ENCODE measurements at regions not wholly inside any gene's neighbourhood (a gene's known extent, or its start where the extent isn't known, plus 50 kb on each side); places are given as distances from the start of the nearest gene placed in this dataset.

DNA sequence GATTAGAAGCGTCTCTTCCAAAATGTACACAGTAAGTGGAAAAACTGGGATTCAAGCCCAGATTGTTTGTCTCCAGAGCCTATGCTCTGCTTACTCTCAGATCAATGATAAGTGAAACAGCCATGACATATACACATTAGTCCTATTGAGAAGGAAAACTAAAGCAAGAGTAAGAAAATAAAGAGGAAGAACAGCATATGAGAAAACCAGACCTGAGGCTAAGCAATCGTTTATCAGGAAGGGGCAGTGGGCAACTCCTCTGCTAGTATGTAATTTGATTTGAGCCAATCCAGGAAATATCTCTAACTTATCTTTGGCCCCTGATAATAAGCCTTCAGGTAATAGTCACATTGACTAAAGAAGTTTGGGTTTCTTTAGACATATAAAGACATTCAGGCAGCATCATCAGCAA is 789.9 kb upstream of the C9orf72 start:
- H3K4me3 Mint-ChIP-seq = no peak overlapping the region
- H3K27me3 Mint-ChIP-seq (ENCODE audit: insufficient read depth) = no peaks in the 10 kb centered on the region
- DNase-seq (ENCODE audit: low spot score) = no peak
- H3K4me1 Mint-ChIP-seq (ENCODE audit: low read depth) = no peaks in the 10 kb centered on the region
- H3K36me3 Mint-ChIP-seq (ENCODE audit: low read depth) = no peaks in the 10 kb centered on the region
- no peaks in the 10 kb centered on the region for H3K9me3 Mint-ChIP-seq
- intact Hi-C loops (cut with micrococcal nuclease) = no loop called here
- no peak overlapping the region for H3K27ac Mint-ChIP-seq

- Mint-ChIP-seq H3K9me3 (no peaks in the 10 kb centered on the region), H3K36me3 (ENCODE audit: low read depth) (no peaks in the 10 kb centered on the region), H3K27ac (no peak overlapping the region), H3K4me1 (ENCODE audit: low read depth) (no peaks in the 10 kb centered on the region), H3K27me3 (ENCODE audit: insufficient read depth) (no peaks in the 10 kb centered on the region), H3K4me3 (no peak overlapping the region)
- no peak for DNase-seq (ENCODE audit: low spot score)
- intact Hi-C loops (cut with micrococcal nuclease) = no loop called here
Observed at GRCh38 chr9:28365020-28365640, 791.8 kb upstream of the C9orf72 start.

GRCh38 chr9:28365728-28366127 is 792.4 kb upstream of the C9orf72 start:
- no peaks in the 10 kb centered on the region for H3K4me1 Mint-ChIP-seq (ENCODE audit: low read depth)
- no peaks in the 10 kb centered on the region for H3K9me3 Mint-ChIP-seq
- no peak for DNase-seq (ENCODE audit: low spot score)
- H3K27ac Mint-ChIP-seq = no peak overlapping the region
- intact Hi-C loops (cut with micrococcal nuclease) = no loop called here
- H3K36me3 Mint-ChIP-seq (ENCODE audit: low read depth) = no peaks in the 10 kb centered on the region
- H3K4me3 Mint-ChIP-seq = no peak overlapping the region
- no peaks in the 10 kb centered on the region for H3K27me3 Mint-ChIP-seq (ENCODE audit: insufficient read depth)

GRCh38 chr9:28378231-28378630 is 805.0 kb upstream of the C9orf72 start:
- Mint-ChIP-seq H3K4me1 (ENCODE audit: low read depth) (no peaks in the 10 kb centered on the region), H3K27ac (no peak overlapping the region), H3K4me3 (no peak overlapping the region), H3K9me3 (no peaks in the 10 kb centered on the region), H3K27me3 (ENCODE audit: insufficient read depth) (no peaks in the 10 kb centered on the region), H3K36me3 (ENCODE audit: low read depth) (no peaks in the 10 kb centered on the region)
- DNase-seq (ENCODE audit: low spot score) = no peak
- intact Hi-C loops (cut with micrococcal nuclease) = no loop called here

DNA sequence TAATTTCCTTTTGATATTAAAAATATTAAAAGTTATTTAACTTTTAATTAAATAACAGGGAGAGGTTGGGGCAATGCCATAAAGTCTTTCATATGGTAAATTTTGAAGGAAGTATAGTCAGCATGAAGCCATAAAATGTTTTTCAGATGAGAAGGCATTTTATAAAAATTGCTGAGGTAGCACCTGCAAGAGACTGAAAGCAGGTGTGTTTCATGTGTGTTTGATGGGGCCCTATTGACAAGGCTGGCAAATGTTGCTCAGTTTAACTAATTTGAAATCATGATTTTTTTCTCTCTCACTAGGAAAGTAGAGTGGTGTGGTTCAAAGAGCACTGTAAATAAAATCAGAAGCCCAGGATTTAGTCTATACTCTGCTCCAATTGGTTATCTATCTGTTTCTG is 805.8 kb upstream of the C9orf72 start:
- Mint-ChIP-seq H3K36me3 (ENCODE audit: low read depth) (no peaks in the 10 kb centered on the region), H3K4me3 (no peak overlapping the region), H3K27ac (no peak overlapping the region), H3K9me3 (no peaks in the 10 kb centered on the region), H3K4me1 (ENCODE audit: low read depth) (no peaks in the 10 kb centered on the region), H3K27me3 (ENCODE audit: insufficient read depth) (no peaks in the 10 kb centered on the region)
- intact Hi-C loops (cut with micrococcal nuclease) = no loop called here
- DNase-seq (ENCODE audit: low spot score) = no peak

DNA sequence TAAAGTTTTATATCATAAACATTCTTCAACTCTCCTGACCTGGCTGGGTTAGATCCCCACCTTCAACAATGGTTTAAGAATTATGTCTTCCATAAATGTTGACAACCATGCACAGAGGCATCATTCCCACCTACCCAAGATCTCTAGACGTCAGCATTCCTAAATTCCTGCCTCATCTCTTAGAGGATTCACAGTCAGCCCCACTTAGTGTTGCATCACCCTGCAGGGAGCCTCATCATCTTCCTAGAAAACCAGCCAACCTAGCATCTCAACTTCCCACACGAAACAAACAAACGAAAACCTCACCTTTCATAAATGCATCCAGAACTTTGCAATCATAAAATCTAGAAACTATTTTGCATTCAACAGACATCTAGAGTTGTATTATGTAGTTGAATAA is 816.1 kb upstream of the C9orf72 start:
- Mint-ChIP-seq H3K27ac (no peak overlapping the region), H3K9me3 (peaks cover 5% of the 10 kb centered on the region), H3K4me1 (ENCODE audit: low read depth) (no peaks in the 10 kb centered on the region), H3K27me3 (ENCODE audit: insufficient read depth) (no peaks in the 10 kb centered on the region), H3K4me3 (no peak overlapping the region), H3K36me3 (ENCODE audit: low read depth) (no peaks in the 10 kb centered on the region)
- intact Hi-C loops (cut with micrococcal nuclease) = no loop called here
- DNase-seq (ENCODE audit: low spot score) = no peak

- intact Hi-C loops (cut with micrococcal nuclease) = no loop called here
- no peak for DNase-seq (ENCODE audit: low spot score)
- Mint-ChIP-seq H3K4me3 (no peak overlapping the region), H3K9me3 (no peaks in the 10 kb centered on the region), H3K27me3 (ENCODE audit: insufficient read depth) (no peaks in the 10 kb centered on the region), H3K27ac (no peak overlapping the region), H3K4me1 (ENCODE audit: low read depth) (no peaks in the 10 kb centered on the region), H3K36me3 (ENCODE audit: low read depth) (no peaks in the 10 kb centered on the region)
Observed at GRCh38 chr9:28394774-28395173, 821.5 kb upstream of the C9orf72 start.

- Mint-ChIP-seq H3K27ac (no peak overlapping the region), H3K27me3 (ENCODE audit: insufficient read depth) (no peaks in the 10 kb centered on the region), H3K4me1 (ENCODE audit: low read depth) (no peaks in the 10 kb centered on the region), H3K4me3 (no peak overlapping the region), H3K36me3 (ENCODE audit: low read depth) (no peaks in the 10 kb centered on the region), H3K9me3 (no peaks in the 10 kb centered on the region)
- intact Hi-C loops (cut with micrococcal nuclease) = no loop called here
- no peak for DNase-seq (ENCODE audit: low spot score)
Observed at GRCh38 chr9:28396058-28396457, 822.8 kb upstream of the C9orf72 start.

DNA sequence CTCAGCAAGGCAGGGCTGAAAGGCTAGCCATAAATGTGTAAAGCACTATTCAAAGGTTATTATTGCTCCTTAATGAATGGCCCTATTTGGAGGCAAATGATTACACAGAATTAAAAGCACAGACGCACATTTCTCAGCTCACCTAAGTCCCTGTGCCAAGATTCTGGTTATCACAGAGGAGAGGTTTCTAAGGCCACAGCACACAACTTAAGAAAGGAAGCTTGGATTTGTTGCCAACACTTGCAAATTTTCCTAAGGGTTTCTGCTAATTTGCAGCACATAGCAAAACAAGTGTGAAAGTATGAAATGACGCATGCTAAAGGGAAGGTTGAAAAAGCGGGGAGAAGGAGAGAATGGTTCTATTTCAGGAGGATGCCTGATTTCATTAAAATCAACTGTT is 834.1 kb upstream of the C9orf72 start:
- Mint-ChIP-seq H3K9me3 (no peaks in the 10 kb centered on the region), H3K27ac (no peak overlapping the region), H3K4me3 (no peak overlapping the region), H3K4me1 (ENCODE audit: low read depth) (no peaks in the 10 kb centered on the region), H3K27me3 (ENCODE audit: insufficient read depth) (no peaks in the 10 kb centered on the region), H3K36me3 (ENCODE audit: low read depth) (no peaks in the 10 kb centered on the region)
- no peak for DNase-seq (ENCODE audit: low spot score)
- intact Hi-C loops (cut with micrococcal nuclease) = no loop called here

GRCh38 chr9:28409919-28410318 is 836.6 kb upstream of the C9orf72 start:
- intact Hi-C loops (cut with micrococcal nuclease) = loop anchor here (10.0 kb wide), 1 partner anchor 65 kb away; no protein-coding TSS in a partner anchor
- Mint-ChIP-seq H3K36me3 (ENCODE audit: low read depth) (no peaks in the 10 kb centered on the region), H3K27me3 (ENCODE audit: insufficient read depth) (no peaks in the 10 kb centered on the region), H3K9me3 (no peaks in the 10 kb centered on the region), H3K27ac (no peak overlapping the region), H3K4me3 (no peak overlapping the region), H3K4me1 (ENCODE audit: low read depth) (no peaks in the 10 kb centered on the region)
- no peak for DNase-seq (ENCODE audit: low spot score)

GRCh38 chr9:28410411-28410810 is 837.1 kb upstream of the C9orf72 start:
- no peak for DNase-seq (ENCODE audit: low spot score)
- Mint-ChIP-seq H3K9me3 (no peaks in the 10 kb centered on the region), H3K4me1 (ENCODE audit: low read depth) (no peaks in the 10 kb centered on the region), H3K27ac (no peak overlapping the region), H3K36me3 (ENCODE audit: low read depth) (no peaks in the 10 kb centered on the region), H3K27me3 (ENCODE audit: insufficient read depth) (no peaks in the 10 kb centered on the region), H3K4me3 (no peak overlapping the region)
- intact Hi-C loops (cut with micrococcal nuclease) = loop anchor here (10.0 kb wide), 1 partner anchor 64 kb away; no protein-coding TSS in a partner anchor

DNA sequence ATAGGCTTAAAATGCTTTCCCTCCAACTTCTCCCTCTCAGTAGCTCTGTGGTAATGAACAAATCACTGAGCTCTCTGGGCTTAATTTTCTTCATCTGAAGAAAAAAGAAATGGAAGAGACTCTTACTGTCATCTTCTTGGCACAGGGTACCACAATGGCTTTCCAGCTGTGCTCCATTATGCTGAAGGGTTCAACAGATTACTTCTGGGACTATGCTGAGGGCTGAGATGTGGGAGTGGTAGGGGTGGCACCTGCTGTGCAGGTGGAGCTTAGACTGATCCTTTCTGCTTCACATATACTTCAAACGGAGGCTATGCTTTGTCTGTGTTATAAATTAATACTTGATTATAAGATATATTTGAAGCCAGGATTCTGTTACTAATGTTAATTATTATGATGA is 840.2 kb upstream of the C9orf72 start:
- Mint-ChIP-seq H3K9me3 (no peaks in the 10 kb centered on the region), H3K36me3 (ENCODE audit: low read depth) (no peaks in the 10 kb centered on the region), H3K27ac (no peak overlapping the region), H3K4me3 (no peak overlapping the region), H3K4me1 (ENCODE audit: low read depth) (no peaks in the 10 kb centered on the region), H3K27me3 (ENCODE audit: insufficient read depth) (no peaks in the 10 kb centered on the region)
- intact Hi-C loops (cut with micrococcal nuclease) = loop anchor here (10.0 kb wide), 1 partner anchor 61 kb away; no protein-coding TSS in a partner anchor
- no peak for DNase-seq (ENCODE audit: low spot score)

GRCh38 chr9:28423255-28423654 is 850.0 kb upstream of the C9orf72 start:
- no peak for DNase-seq (ENCODE audit: low spot score)
- H3K27ac Mint-ChIP-seq = no peak overlapping the region
- intact Hi-C loops (cut with micrococcal nuclease) = no loop called here
- H3K4me1 Mint-ChIP-seq (ENCODE audit: low read depth) = no peaks in the 10 kb centered on the region
- H3K27me3 Mint-ChIP-seq (ENCODE audit: insufficient read depth) = no peaks in the 10 kb centered on the region
- H3K4me3 Mint-ChIP-seq = no peak overlapping the region
- H3K9me3 Mint-ChIP-seq = no peaks in the 10 kb centered on the region
- H3K36me3 Mint-ChIP-seq (ENCODE audit: low read depth) = no peaks in the 10 kb centered on the region

DNA sequence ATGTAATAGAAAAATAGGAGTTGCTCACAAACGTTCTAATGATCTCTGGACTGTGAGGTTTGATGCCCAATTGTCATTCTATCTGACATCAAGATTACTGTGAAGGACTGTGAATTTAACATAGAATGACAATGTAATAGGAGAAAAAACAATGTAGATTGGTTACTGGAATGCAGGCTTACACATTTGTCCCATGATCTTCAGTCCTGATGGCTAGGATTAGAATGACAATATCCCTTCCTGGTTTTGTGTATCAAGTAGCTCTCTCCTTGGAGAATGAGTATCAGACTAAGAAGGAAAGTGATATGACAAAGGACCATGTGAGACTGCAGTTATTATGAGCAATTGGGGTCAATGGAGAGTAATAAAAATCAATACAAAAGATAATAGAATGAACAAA is 862.2 kb upstream of the C9orf72 start:
- Mint-ChIP-seq H3K27ac (no peak overlapping the region), H3K4me1 (ENCODE audit: low read depth) (no peaks in the 10 kb centered on the region), H3K9me3 (peaks cover 4% of the 10 kb centered on the region), H3K27me3 (ENCODE audit: insufficient read depth) (no peaks in the 10 kb centered on the region), H3K36me3 (ENCODE audit: low read depth) (no peaks in the 10 kb centered on the region), H3K4me3 (no peak overlapping the region)
- intact Hi-C loops (cut with micrococcal nuclease) = no loop called here
- no peak for DNase-seq (ENCODE audit: low spot score)
